NB4 (cell line): ENCODE measurements at regions not wholly inside any gene's neighbourhood (a gene's known extent, or its start where the extent isn't known, plus 50 kb on each side); places are given as distances from the start of the nearest gene placed in this dataset.

Experiments
- POLR2A ChIP-seq: IDR thresholded peaks from 2 replicates; pipeline ENCODE4 v1.6.1; 2011; ENCODE audit warnings: mild to moderate bottlenecking; ENCODE audit not compliant: insufficient read length; ENCODE audit errors: extremely low read depth
- TF ChIP-seq, protein P1 (sequence below): IDR thresholded peaks from one replicate; pipeline ENCODE4 v1.5.1; 2012; ENCODE audit warnings: low read depth, low read length

- no peak for TF ChIP-seq POLR2A
- TF ChIP-seq, protein P1, sequence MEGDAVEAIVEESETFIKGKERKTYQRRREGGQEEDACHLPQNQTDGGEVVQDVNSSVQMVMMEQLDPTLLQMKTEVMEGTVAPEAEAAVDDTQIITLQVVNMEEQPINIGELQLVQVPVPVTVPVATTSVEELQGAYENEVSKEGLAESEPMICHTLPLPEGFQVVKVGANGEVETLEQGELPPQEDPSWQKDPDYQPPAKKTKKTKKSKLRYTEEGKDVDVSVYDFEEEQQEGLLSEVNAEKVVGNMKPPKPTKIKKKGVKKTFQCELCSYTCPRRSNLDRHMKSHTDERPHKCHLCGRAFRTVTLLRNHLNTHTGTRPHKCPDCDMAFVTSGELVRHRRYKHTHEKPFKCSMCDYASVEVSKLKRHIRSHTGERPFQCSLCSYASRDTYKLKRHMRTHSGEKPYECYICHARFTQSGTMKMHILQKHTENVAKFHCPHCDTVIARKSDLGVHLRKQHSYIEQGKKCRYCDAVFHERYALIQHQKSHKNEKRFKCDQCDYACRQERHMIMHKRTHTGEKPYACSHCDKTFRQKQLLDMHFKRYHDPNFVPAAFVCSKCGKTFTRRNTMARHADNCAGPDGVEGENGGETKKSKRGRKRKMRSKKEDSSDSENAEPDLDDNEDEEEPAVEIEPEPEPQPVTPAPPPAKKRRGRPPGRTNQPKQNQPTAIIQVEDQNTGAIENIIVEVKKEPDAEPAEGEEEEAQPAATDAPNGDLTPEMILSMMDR = no peak
Measured at GRCh38 chr10:129163531-129163930, 303.5 kb upstream of the MGMT start.
